Pancreas (tissue), 10 donors: ENCODE measurements at regions not wholly inside any gene's neighbourhood (a gene's known extent, or its start where the extent isn't known, plus 50 kb on each side); places are given as distances from the start of the nearest gene placed in this dataset.
A peak's percentile ranks its signal among the peaks of the same experiment; 100 is the strongest.

Experiments used
- ATAC-seq, 4 donors: fragments of 200-7000 bp; cut with Tn5 transposase; one replicate each; pipeline versions ENCODE4 v1.8.0 to v1.9.1; 2020; ENCODE audit warnings: mild to moderate bottlenecking in 4 of 4, moderate library complexity in 4 of 4
- DNase-seq, 6 donors: peaks; one replicate each; pipeline ENCODE4 v3.0.0-alpha.2; 2020
- FAIRE-seq: peaks from 2 replicates; lab custom pipeline; 2012; peaks lifted over from hg19 to GRCh38; lab: Jason Lieb, UNC
- H3K27ac ChIP-seq, 4 donors: fragments of 200-600 bp; sonication (generic); 1 replicate in 3 of 4; 2 replicates in 1 of 4; pipeline versions ENCODE4 v1.5.0 to v1.8.0; 2020
- H3K27me3 ChIP-seq, 4 donors: fragments of 200-600 bp; one replicate each; pipeline ENCODE4 v1.8.0; 2021
- H3K36me3 ChIP-seq, 3 donors: fragments of 200-600 bp; sonication (generic) in 1 of 3; one replicate each; pipeline versions ENCODE4 v1.5.0 to v1.8.0; 2020 to 2021
- H3K4me1 ChIP-seq, 3 donors: fragments of 200-600 bp; one replicate each; pipeline ENCODE4 v1.8.0; 2021
- H3K4me3 ChIP-seq, 4 donors: fragments of 200-600 bp; sonication (generic) in 2 of 4; one replicate each; pipeline versions ENCODE4 v1.5.0 to v1.8.0; 2020 to 2021
- H3K9me3 ChIP-seq, 4 donors: fragments of 200-600 bp; one replicate each; pipeline ENCODE4 v1.8.0; 2021
- whole genome bisulfite sequencing, 2 donors: extraction: QIAGEN DNeasy Blood & Tissue Kit; methylation state at CpG; one replicate each; pipeline ENCODE4 v1.1.7; 2013; 5-methylcytosine and 5-hydroxymethylcytosine counted together
- intact Hi-C, 3 donors: fragments of 100-400 bp; cut with DNase I; formaldehyde crosslinking; loops; one replicate each; pipeline versions ENCODE4 v1.11.1 to v1.14.2; 2022
- TF ChIP-seq, protein P1 (sequence below), 4 donors: fragments of 200-600 bp; sonication (generic) in 3 of 4; IDR thresholded peaks; one replicate each; pipeline versions ENCODE4 v1.5.0 to v1.8.0; 2021; ENCODE audit warnings: antibody characterized with exemption in 4 of 4
- donor health status: healthy with polysubstance abuse.
- donor health status: DM: no; HTN: no; CAD: no; lungs with moderate emphysema.
- donor health status: DM: no; HTN: no; CAD: no.
- donor health status: control.
- donor health status: control.
- donor health status: Bipolar disorder and iron deficiency.
- donor health status: DM: yes; HTN: yes; CAD: no.
- donor health status: DM: no; HTN: no; CAD: no.
- donor health status: DM: no; HTN: no; CAD: no.
- donor health status: DM: yes; HTN: yes; CAD: no.

DNA sequence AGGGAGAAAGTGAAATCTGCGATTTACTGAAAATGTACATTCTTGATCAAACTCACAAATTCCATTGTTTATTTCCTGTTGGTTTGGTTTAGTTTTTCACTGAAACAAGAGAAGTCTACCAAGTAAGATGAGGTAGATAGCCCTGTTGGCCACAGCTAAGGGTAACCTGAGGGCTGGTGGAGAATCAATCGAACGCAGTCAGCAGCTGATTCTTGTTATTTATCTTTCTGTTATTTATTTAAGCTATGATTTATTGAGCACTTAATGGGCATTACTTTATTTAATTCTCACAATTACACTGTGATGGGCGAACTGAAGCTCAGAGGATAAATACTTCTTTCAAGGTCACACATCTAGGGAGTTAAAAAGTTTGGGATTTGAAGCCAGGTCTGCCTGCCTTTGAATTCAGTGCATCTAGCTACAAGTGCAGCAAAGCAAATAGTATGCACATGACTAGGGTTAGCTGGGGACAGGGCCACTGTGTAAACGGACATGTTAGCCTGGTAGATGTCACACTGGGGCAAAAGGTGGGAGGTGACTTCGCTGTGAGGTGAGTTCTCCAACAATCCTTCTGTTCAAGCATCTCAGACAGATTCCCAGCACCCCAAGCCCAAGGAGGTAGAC lies 106.5 kb upstream of the GADD45A start:
- Histone ChIP-seq H3K9me3 (no peaks in the 10 kb centered on the region), H3K27ac (no peak overlapping the region), H3K27me3 (no peaks in the 10 kb centered on the region), H3K36me3 (no peaks in the 10 kb centered on the region), H3K4me3 (no peak overlapping the region), H3K4me1 (peaks cover 17 to 23% (median 21%) of the 10 kb centered on the region in 3 donors)
- no peak for FAIRE-seq
- intact Hi-C loops, result loop anchor here in 1 of 3 donors (10.0 kb wide), 1 partner anchor 106 kb away; the partner anchor contains the start of gene GADD45A
- 22 to 23% methylated on average over 6 of the region's 6 CpGs for WGBS, 2 donors
- TF ChIP-seq, protein P1, sequence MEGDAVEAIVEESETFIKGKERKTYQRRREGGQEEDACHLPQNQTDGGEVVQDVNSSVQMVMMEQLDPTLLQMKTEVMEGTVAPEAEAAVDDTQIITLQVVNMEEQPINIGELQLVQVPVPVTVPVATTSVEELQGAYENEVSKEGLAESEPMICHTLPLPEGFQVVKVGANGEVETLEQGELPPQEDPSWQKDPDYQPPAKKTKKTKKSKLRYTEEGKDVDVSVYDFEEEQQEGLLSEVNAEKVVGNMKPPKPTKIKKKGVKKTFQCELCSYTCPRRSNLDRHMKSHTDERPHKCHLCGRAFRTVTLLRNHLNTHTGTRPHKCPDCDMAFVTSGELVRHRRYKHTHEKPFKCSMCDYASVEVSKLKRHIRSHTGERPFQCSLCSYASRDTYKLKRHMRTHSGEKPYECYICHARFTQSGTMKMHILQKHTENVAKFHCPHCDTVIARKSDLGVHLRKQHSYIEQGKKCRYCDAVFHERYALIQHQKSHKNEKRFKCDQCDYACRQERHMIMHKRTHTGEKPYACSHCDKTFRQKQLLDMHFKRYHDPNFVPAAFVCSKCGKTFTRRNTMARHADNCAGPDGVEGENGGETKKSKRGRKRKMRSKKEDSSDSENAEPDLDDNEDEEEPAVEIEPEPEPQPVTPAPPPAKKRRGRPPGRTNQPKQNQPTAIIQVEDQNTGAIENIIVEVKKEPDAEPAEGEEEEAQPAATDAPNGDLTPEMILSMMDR (IDR thresholded peaks at IDR 0.05), result no peak
- peak; percentile 43 to 76 (median 62) for ATAC-seq
- peak in 1 of 6 donors; percentile 43 for DNase-seq

DNA sequence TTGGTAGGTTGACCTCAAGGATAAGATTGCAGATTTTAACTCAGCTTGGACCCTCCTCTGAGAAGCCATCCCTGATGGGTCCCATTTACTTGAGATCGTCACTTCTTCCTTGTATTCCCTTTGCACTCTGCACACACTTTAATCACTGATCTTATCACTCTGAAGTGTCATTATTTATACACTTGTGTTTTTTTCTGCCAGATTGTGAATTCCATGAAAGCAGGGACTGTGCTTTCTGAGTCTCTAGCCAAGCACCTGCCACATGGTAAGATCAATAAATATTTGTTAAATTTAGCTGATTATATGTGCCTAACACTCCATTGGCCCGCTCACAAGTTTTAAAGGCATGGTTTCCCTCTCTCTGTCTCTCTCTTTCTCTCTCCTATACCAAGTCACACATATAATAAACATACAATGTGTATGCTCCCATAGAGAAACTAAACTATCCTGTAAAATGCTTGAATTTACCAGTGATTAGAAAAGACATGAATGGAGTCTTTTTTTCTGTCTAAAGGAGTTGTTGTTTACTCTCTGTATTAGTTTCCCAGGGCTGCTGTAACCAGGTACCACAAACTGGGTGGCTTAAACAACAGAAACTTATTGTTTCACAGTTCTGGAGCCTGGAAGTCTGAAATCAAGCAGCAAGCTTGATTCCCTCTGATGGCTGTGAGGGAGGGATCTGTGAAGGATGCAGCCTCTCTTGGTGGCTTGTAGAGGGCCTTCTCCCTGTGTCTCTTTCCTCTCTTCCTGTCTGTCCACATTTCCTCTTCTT lies 105.2 kb upstream of the GADD45A start:
- Histone ChIP-seq H3K27me3 (no peaks in the 10 kb centered on the region), H3K4me3 (no peak overlapping the region), H3K36me3 (no peaks in the 10 kb centered on the region), H3K9me3 (no peaks in the 10 kb centered on the region), H3K27ac (peak overlapping the region in 2 of 4 donors; percentile 26 to 46), H3K4me1 (peaks cover 8 to 19% (median 13%) of the 10 kb centered on the region in 3 donors)
- intact Hi-C loops, result loop anchor here in 1 of 3 donors (10.0 kb wide), 1 partner anchor 105 kb away; the partner anchor contains the start of gene GADD45A
- WGBS, 2 donors, result 7 to 9% methylated on average over 2 of the region's 2 CpGs
- ATAC-seq, result peak; percentile 32 to 81 (median 72)
- TF ChIP-seq, protein P1 (IDR thresholded peaks at IDR 0.05), result no peak
- DNase-seq, result no peak
- FAIRE-seq, result no peak

DNA sequence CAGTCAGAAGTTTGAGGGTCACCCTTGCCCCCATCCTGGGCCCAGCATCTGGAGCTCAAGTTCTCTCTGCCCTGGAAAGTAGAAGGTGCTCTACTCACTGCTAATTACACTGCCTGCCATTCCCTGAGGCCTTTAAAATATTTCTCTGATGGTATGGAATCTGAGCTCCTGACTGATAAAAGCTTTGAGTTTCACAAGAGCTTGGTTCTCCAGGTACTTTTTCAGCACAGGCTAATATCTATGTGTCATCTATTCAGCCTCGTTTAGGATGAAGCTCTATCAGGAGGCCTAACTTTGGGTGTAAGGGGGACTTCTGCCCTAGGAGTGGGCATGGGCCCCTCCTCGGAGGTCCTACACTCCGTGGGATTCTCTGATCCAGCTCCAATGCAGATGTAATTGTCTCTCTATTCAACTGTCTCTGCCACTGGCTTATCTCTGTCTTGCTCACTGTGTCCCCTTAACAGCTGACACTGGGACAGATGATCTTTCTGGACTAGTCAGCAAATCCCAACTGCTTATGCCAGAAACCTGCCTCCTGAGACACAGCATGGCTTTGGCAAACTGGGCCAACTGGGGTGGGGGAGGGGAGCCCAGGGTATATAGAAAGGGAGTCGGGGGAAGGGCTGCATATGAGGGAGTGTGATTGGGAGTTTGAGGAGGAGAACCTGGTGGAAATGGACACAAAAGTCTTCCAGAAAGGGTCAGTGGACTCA lies 104.2 kb upstream of the GADD45A start:
- H3K4me3 ChIP-seq, result no peak overlapping the region
- 87% methylated on average over 4 of the region's 4 CpGs for WGBS, 2 donors
- intact Hi-C loops, result no loop called here
- FAIRE-seq, result no peak
- DNase-seq, result no peak
- no peak overlapping the region for H3K27ac ChIP-seq
- no peaks in the 10 kb centered on the region for H3K36me3 ChIP-seq
- no peak for ATAC-seq
- H3K9me3 ChIP-seq, result no peaks in the 10 kb centered on the region
- no peaks in the 10 kb centered on the region for H3K27me3 ChIP-seq
- TF ChIP-seq, protein P1 (IDR thresholded peaks at IDR 0.05), result no peak
- H3K4me1 ChIP-seq, result peaks cover 8 to 19% (median 13%) of the 10 kb centered on the region in 3 donors

DNA sequence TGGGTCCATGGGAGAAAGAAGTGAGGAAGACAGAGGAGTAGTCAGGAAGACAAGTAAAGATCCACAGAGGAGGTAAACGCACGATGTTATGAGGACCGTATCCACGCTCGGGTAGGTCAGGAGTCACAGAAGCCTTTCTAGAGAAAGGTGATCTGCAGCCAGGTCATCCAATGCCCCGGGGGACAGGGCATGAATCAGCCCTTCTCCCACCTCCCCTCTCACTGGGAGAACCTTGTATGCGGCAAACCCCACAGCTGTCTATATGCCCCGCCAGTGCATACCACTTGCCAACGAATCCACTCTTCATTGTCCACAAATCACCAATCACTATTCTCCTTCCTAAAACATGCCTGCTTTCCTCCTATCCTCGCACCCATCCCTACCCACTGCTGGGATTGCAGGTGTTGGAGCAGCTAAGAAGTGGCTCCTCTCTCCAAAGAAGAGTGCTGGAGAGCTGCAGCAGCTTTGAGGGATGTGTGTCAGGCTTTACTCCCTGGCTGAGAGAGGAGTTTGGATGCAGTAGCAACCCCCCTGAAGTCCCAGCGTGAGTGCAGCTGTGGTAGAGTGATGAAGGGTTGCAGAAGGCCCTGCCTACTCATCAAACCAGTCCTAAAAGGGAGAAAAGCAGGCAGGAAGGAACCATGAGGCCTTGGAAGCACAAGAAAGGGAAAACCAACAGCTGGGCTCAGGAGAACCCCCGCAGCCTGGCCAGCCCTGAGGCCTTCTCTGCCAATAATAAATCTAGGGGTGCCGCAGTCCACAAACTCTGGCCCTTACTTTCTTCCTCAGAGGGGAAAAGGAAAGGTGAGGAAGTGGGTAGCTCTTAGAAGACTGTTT lies 102.2 kb upstream of the GADD45A start:
- peaks cover 8 to 19% (median 13%) of the 10 kb centered on the region in 3 donors for H3K4me1 ChIP-seq
- DNase-seq (no peak), FAIRE-seq (no peak), ATAC-seq (no peak)
- TF ChIP-seq, protein P1 (IDR thresholded peaks at IDR 0.05), result no peak
- no peaks in the 10 kb centered on the region for H3K27me3 ChIP-seq
- intact Hi-C loops, result no loop called here
- H3K36me3 ChIP-seq, result no peaks in the 10 kb centered on the region
- H3K9me3 ChIP-seq, result no peaks in the 10 kb centered on the region
- WGBS, 2 donors, result 86 to 89% methylated on average over 13 of the region's 13 CpGs
- H3K27ac ChIP-seq, result no peak overlapping the region
- no peak overlapping the region for H3K4me3 ChIP-seq
